ENCODE measurements at regions not wholly inside any gene's neighbourhood (a gene's known extent, or its start where the extent isn't known, plus 50 kb on each side); places are given as distances from the start of the nearest gene placed in this dataset.

GRCh38 chr11:101264306-101264705 is 134.7 kb upstream of the PGR start:
- no peak overlapping the region for H3K27ac ChIP-seq
- no peaks in the 10 kb centered on the region for H3K9me3 ChIP-seq (replicated peaks in 1 of 3)
- DNase-seq, result no peak
- TF ChIP-seq CTCF (IDR thresholded peaks at IDR 0.05) (no peak), POLR2A (IDR thresholded peaks at IDR 0.05) (no peak)
- H3K4me1 ChIP-seq (replicated peaks in 1 of 2), result no peaks in the 10 kb centered on the region
- H3K4me3 ChIP-seq, result no peak overlapping the region
- no peaks in the 10 kb centered on the region for H3K36me3 ChIP-seq (replicated peaks in 1 of 2)
- WGBS, 4 donors, result 44 to 69% (median 56%) methylated on average over 4 of the region's 4 CpGs
- no peaks in the 10 kb centered on the region for H3K27me3 ChIP-seq
- intact Hi-C loops (cut with DNase I), result no loop called here

GRCh38 chr11:101262995-101263394 is 133.4 kb upstream of the PGR start:
- DNase-seq, result no peak
- Histone ChIP-seq H3K4me1 (replicated peaks in 1 of 2) (no peaks in the 10 kb centered on the region), H3K27ac (no peak overlapping the region), H3K9me3 (replicated peaks in 1 of 3) (no peaks in the 10 kb centered on the region), H3K4me3 (no peak overlapping the region), H3K27me3 (no peaks in the 10 kb centered on the region), H3K36me3 (replicated peaks in 1 of 2) (no peaks in the 10 kb centered on the region)
- TF ChIP-seq CTCF (IDR thresholded peaks at IDR 0.05), result no peak
- no peak for TF ChIP-seq POLR2A (IDR thresholded peaks at IDR 0.05)
- WGBS, 4 donors, result 79 to 84% (median 83%) methylated on average over 1 of the region's 1 CpG
- intact Hi-C loops (cut with DNase I), result no loop called here

- intact Hi-C loops (cut with DNase I), result no loop called here
- TF ChIP-seq CTCF (IDR thresholded peaks at IDR 0.05) (no peak), POLR2A (IDR thresholded peaks at IDR 0.05) (no peak)
- Histone ChIP-seq H3K9me3 (replicated peaks in 1 of 3) (no peaks in the 10 kb centered on the region), H3K36me3 (replicated peaks in 1 of 2) (no peaks in the 10 kb centered on the region), H3K4me1 (replicated peaks in 1 of 2) (no peaks in the 10 kb centered on the region), H3K4me3 (no peak overlapping the region), H3K27me3 (no peaks in the 10 kb centered on the region), H3K27ac (no peak overlapping the region)
- DNase-seq, result no peak
- WGBS, 4 donors, result 83 to 85% (median 85%) methylated on average over 1 of the region's 1 CpG
These were observed 132.6 kb upstream of the PGR start for GRCh38 chr11:101262258-101262657.

- H3K4me3 ChIP-seq, result no peak overlapping the region
- no peaks in the 10 kb centered on the region for H3K9me3 ChIP-seq (replicated peaks in 1 of 3)
- intact Hi-C loops (cut with DNase I), result no loop called here
- no peaks in the 10 kb centered on the region for H3K27me3 ChIP-seq
- DNase-seq, result no peak
- no peaks in the 10 kb centered on the region for H3K4me1 ChIP-seq (replicated peaks in 1 of 2)
- WGBS, 4 donors, result 73 to 89% (median 82%) methylated on average over 2 of the region's 2 CpGs
- H3K27ac ChIP-seq, result no peak overlapping the region
- H3K36me3 ChIP-seq (replicated peaks in 1 of 2), result no peaks in the 10 kb centered on the region
- no peak for TF ChIP-seq POLR2A (IDR thresholded peaks at IDR 0.05)
- TF ChIP-seq CTCF (IDR thresholded peaks at IDR 0.05), result no peak
These were observed 125.4 kb upstream of the PGR start for GRCh38 chr11:101255036-101255435.

Data from adrenal gland (tissue), 9 donors.